Cardiac muscle cell (in vitro differentiated cells and primary cell): ENCODE measurements at regions not wholly inside any gene's neighbourhood (a gene's known extent, or its start where the extent isn't known, plus 50 kb on each side); places are given as distances from the start of the nearest gene placed in this dataset.

Experiments used
- DNase-seq, 2 donors: peaks; one replicate each; pipeline versions ENCODE4 v3.0.0 to v3.0.0-alpha.2; 2010 to 2017; ENCODE audit warnings: low read depth in 1 of 2, low spot score in 1 of 2
- H3K27ac ChIP-seq: fragments of 200-600 bp; sonication (generic); 2 replicates; pipeline ENCODE4 v1.5.1; 2016
- H3K27me3 ChIP-seq: fragments of 200-600 bp; sonication (generic); 2 replicates; pipeline ENCODE4 v1.6.0; 2016; ENCODE audit warnings: control low read depth
- H3K36me3 ChIP-seq: fragments of 200-600 bp; sonication (generic); 2 replicates; pipeline ENCODE4 v1.5.1; 2016; ENCODE audit warnings: control low read depth
- H3K4me1 ChIP-seq: fragments of 200-600 bp; sonication (generic); 2 replicates; pipeline ENCODE4 v1.8.1; 2017; ENCODE audit warnings: low read depth, mild to moderate bottlenecking, mixed run types
- H3K4me3 ChIP-seq: fragments of 200-600 bp; sonication (generic); 2 replicates; pipeline ENCODE4 v1.5.1; 2016; ENCODE audit warnings: mild to moderate bottlenecking
- H3K9me3 ChIP-seq: fragments of 200-600 bp; sonication (generic); 2 replicates; pipeline ENCODE4 v1.5.1; 2017; ENCODE audit warnings: low read depth, mild to moderate bottlenecking, control low read depth
- CTCF ChIP-seq: IDR thresholded peaks from 2 replicates; pipeline ENCODE4 v1.5.1; 2012; ENCODE audit warnings: low read depth, mild to moderate bottlenecking, low read length

- H3K36me3 ChIP-seq = no peaks in the 10 kb centered on the region
- no peaks in the 10 kb centered on the region for H3K9me3 ChIP-seq
- H3K27me3 ChIP-seq = peaks cover 77% of the 10 kb centered on the region
- no peak overlapping the region for H3K27ac ChIP-seq
- no peak for TF ChIP-seq CTCF
- H3K4me1 ChIP-seq = no peaks in the 10 kb centered on the region
- H3K4me3 ChIP-seq = no peak overlapping the region
- DNase-seq = no peak
Measured at GRCh38 chr2:588074-588645, 89.0 kb downstream of the TMEM18 start.

GRCh38 chr2:587087-587960, 89.9 kb downstream of the TMEM18 start:
- Histone ChIP-seq H3K27me3 (peaks cover 85% of the 10 kb centered on the region), H3K4me3 (no peak overlapping the region), H3K27ac (no peak overlapping the region), H3K9me3 (no peaks in the 10 kb centered on the region), H3K4me1 (no peaks in the 10 kb centered on the region), H3K36me3 (no peaks in the 10 kb centered on the region)
- no peak for DNase-seq
- no peak for TF ChIP-seq CTCF

GRCh38 chr2:586641-587076, 90.5 kb downstream of the TMEM18 start:
- peaks cover 86% of the 10 kb centered on the region for H3K27me3 ChIP-seq
- H3K4me1 ChIP-seq = no peaks in the 10 kb centered on the region
- H3K9me3 ChIP-seq = no peaks in the 10 kb centered on the region
- TF ChIP-seq CTCF = no peak
- no peak overlapping the region for H3K4me3 ChIP-seq
- H3K36me3 ChIP-seq = no peaks in the 10 kb centered on the region
- DNase-seq = peak in 1 of 2 donors; percentile 75
- no peak overlapping the region for H3K27ac ChIP-seq

- no peak for TF ChIP-seq CTCF
- DNase-seq = peak in 1 of 2 donors; percentile 4
- Histone ChIP-seq H3K27me3 (peaks cover 86% of the 10 kb centered on the region), H3K36me3 (no peaks in the 10 kb centered on the region), H3K27ac (no peak overlapping the region), H3K9me3 (no peaks in the 10 kb centered on the region), H3K4me1 (no peaks in the 10 kb centered on the region), H3K4me3 (no peak overlapping the region)
Measured at GRCh38 chr2:584863-585823, 92.1 kb downstream of the TMEM18 start.

GRCh38 chr2:583666-584065, 93.5 kb downstream of the TMEM18 start:
- Histone ChIP-seq H3K27me3 (peaks cover 80% of the 10 kb centered on the region), H3K27ac (no peak overlapping the region), H3K4me3 (no peak overlapping the region), H3K9me3 (no peaks in the 10 kb centered on the region), H3K4me1 (no peaks in the 10 kb centered on the region), H3K36me3 (no peaks in the 10 kb centered on the region)
- TF ChIP-seq CTCF = no peak
- no peak for DNase-seq
